Ecto neural progenitor cell (in vitro differentiated cells): ENCODE measurements at regions not wholly inside any gene's neighbourhood (a gene's known extent, or its start where the extent isn't known, plus 50 kb on each side); places are given as distances from the start of the nearest gene placed in this dataset.
"Not testable (repeated sequence)": the region's sequence is repeated elsewhere in the genome, so short reads cannot be mapped to it uniquely, and the experiment has no call there.

Experiments
- DNase-seq: peaks from one replicate; pipeline ENCODE4 v3.0.0-alpha.2; 2018; ENCODE audit warnings: low spot score

DNA sequence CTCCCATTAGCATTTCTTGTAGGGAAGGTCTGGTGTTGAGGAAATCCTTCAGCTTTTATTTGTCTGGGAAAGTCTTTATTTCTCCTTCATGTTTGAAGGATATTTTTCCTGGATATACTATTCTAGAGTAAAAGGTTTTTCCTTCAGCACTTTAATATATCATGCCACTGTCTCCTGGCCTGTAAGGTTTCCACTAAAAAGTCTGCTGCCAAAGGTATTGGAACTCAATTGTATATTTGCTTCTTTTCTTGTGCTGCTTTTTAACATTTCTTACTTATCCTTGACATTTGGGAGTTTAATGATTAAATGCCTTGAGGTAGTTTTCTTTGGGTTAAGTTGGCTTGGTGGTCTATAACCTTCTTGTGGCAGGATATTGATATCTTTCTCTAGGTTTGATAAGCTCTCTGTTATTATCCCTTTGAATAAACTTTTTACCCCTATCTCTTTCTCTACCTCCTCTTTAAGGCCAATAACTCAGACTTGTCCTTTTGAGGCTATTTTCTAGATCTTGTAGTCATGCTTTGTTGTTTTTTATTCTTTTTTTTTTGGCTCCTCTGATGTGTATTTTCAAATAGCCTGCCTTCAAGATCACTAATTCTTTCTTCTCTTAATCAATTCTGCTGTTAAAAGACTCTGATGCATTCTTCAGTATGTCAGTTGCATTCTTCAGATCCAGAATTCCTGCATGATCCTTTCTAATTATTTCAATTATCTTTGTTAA, 225.0 kb upstream of the ZNF217 start:
- DNase-seq = no peak

DNA sequence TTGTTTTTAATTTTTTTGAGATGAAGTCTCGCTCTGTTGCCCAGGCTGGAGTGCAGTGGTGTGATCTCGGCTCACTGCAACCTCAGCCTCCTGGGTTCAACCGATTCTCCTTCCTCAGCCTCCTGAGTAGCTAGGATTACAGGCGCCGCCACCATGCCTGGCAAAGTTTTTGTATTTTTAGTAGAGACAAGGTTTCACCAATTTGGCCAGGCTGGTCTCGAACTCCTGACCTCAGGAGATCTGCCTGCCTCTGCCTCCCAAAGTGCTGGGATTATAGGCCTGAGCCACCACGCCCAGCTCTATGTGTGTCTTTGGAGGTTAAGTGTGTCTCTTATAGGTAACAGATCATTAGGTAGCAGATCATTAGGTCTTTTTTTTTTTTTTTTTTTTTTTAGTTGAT, 223.9 kb upstream of the ZNF217 start:
- DNase-seq = not testable (repeated sequence)

DNA sequence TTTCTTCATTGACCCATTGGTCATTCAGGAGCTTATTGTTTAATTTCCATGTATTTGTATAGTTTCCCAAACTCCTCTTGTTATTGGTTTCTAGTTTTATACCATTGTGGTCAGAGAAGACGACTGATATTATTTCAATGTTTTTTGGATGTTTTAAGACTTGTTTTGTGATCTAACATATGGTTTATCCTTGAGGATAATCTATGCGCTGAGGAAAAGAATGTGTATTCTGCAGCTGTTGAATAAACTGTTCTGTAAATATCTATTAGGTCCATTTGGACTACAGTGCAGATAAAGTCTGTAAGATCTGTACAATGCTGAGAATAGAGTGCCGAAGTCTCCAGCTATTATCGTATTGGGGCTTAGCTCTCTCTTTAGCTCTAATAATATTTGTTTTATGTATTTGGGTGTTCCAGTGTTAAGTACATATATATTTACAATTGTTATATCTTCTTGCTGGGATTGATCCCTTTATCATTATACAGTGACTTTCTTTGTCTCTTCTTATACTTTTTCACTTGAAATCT, 223.3 kb upstream of the ZNF217 start:
- no peak for DNase-seq

- no peak for DNase-seq
Measured at GRCh38 chr20:53815509-53815908, 221.9 kb upstream of the ZNF217 start.

- no peak for DNase-seq
Measured at GRCh38 chr20:53814060-53814459, 220.4 kb upstream of the ZNF217 start.

- DNase-seq = no peak
Measured at GRCh38 chr20:53813636-53814035, 220.0 kb upstream of the ZNF217 start.

DNA sequence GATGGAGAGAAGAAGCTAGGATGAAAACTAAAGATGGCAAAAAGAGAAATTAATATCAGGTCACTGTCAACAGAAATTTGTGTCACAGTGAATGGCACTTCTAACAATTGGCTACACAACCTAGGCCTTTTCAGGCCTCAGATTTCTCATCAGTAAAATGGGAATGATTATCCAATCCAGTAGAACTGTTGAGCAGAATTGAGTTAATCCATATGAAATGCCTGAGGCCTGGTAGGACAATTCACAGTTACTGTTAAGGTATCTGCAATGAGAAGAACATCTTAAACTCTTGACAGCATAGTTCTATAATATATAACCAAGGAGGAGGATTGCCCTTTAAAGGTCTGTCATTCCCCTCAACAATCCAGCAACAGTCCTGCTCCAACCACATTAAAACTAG, 217.9 kb upstream of the ZNF217 start:
- no peak for DNase-seq

DNA sequence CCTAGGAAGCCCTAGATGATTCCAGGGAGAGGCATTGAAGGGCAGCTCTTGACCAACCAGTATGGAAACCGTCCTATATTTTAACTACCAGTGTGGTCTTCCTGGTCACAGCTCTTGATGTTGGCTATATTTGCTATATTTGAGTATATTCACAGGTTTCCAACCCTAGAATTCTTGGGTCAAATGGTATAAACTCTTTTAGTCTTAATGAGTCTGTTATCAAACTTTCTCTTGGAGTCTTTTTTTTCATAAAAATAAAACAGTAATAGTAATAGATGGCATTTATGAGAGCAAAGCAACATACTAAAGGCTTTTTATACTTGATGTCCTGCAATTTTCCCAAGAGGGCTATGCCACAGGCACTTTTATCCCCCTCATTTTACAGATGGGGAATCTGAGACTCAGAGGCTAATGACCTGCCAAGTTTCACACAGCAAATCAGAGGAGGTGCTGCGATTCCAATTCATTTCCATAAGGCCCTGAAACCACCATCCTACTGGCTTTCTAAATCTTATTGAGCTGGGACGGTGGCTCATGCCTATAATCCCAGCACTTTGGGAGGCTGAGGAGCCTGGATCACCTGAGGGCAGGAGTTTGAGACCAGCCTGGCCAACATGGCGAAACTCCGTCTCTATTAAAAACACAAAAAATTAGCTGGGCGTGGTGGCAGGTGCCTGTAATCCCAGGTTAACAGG, 217.2 kb upstream of the ZNF217 start:
- no peak for DNase-seq

- no peak for DNase-seq
Measured at GRCh38 chr20:53809728-53810365, 216.2 kb upstream of the ZNF217 start.

- no peak for DNase-seq
Measured at GRCh38 chr20:53809217-53809616, 215.6 kb upstream of the ZNF217 start.

GRCh38 chr20:53808733-53809132, 215.1 kb upstream of the ZNF217 start:
- no peak for DNase-seq

- not testable (repeated sequence) for DNase-seq
Measured at GRCh38 chr20:53808302-53808701, 214.7 kb upstream of the ZNF217 start.

DNA sequence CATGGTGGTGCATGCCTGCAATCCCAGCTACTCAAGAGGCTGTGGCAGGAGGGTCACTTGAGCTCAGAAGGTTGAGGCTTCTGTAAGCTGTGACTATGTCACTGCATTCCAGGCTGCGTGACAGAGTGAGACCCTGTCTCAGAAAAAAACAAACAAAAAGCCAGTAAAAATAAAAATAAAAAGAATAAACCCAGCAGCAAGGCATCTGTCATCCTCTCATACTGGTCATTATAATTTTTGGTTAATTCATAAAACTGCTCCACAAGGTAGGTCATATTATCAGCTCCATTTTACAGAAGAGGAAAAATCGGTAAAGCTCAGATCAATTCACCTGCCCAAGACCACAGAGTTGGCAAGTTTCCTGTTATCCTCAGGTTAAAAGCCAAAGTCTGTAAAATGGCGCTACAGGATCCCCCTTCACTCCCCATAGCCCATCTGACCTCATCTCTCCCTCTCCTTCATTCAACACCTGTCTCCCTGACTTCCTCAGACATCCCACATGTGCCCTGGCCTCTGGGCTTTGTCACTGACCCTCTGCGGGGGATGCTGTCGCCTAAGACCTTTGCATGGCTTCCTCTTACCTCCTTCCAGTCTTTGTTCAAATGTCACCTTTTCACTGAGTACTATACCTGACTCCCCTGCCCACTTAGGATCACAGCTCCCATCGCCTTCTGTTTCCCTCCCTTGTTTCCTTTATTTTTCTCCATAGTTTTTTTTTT, 213.2 kb upstream of the ZNF217 start:
- DNase-seq = no peak

DNA sequence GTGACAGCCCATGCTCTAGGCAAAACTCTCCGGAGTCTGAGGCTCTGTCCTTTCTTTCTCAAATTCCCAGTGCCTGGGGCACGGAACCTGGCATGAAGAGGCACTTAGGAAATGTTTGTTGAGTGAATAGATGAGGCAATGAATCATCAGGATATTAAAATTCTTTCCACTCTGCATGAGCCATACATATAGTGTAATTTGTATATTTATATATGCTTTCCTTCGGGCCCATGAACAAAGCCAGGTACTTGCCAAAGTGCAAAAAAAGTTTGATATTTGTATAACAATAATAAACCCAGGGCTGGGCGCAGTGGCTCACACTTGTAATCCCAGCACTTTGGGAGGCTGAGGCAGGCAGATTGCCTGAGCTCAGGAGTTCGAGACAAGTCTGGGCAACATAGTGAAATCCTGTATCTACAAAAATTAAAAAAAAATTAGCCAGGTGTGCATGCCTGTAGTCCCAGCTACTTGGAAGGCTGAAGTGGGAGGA, 212.3 kb upstream of the ZNF217 start:
- no peak for DNase-seq

- no peak for DNase-seq
Measured at GRCh38 chr20:53804920-53805894, 211.6 kb upstream of the ZNF217 start.

GRCh38 chr20:53804308-53804707, 210.7 kb upstream of the ZNF217 start:
- not testable (repeated sequence) for DNase-seq

- no peak for DNase-seq
Measured at GRCh38 chr20:53803492-53804155, 210.0 kb upstream of the ZNF217 start.

GRCh38 chr20:53801609-53802370, 208.2 kb upstream of the ZNF217 start:
- no peak for DNase-seq

- no peak for DNase-seq
Measured at GRCh38 chr20:53800883-53801604, 207.4 kb upstream of the ZNF217 start.
